ENCODE measurements at regions not wholly inside any gene's neighbourhood (a gene's known extent, or its start where the extent isn't known, plus 50 kb on each side); places are given as distances from the start of the nearest gene placed in this dataset.
"Not testable (repeated sequence)": the region's sequence is repeated elsewhere in the genome, so short reads cannot be mapped to it uniquely, and the experiment has no call there.

GRCh38 chr7:20543500-20543899, 72.0 kb upstream of the ABCB5 start:
- no peak for TF ChIP-seq CTCF (IDR thresholded peaks at IDR 0.05; ENCODE audit: low read depth, low read length)
- no peak overlapping the region for H3K4me3 ChIP-seq (ENCODE audit: low read depth, low read length)
- DNase-seq (ENCODE audit: low read depth, low spot score) = no peak
- in situ Hi-C loops (cut with HindIII; ENCODE audit: low sequenced_read_pairs) = no loop called here

- in situ Hi-C loops (cut with HindIII; ENCODE audit: low sequenced_read_pairs) = no loop called here
- TF ChIP-seq CTCF (IDR thresholded peaks at IDR 0.05; ENCODE audit: low read depth, low read length) = no peak
- DNase-seq (ENCODE audit: low read depth, low spot score) = no peak
- no peak overlapping the region for H3K4me3 ChIP-seq (ENCODE audit: low read depth, low read length)
Measured at GRCh38 chr7:20545016-20545415, 70.5 kb upstream of the ABCB5 start.

- in situ Hi-C loops (cut with HindIII; ENCODE audit: low sequenced_read_pairs); H3K4me3 ChIP-seq (ENCODE audit: low read depth, low read length); DNase-seq (ENCODE audit: low read depth, low spot score): not testable (repeated sequence)
Measured at GRCh38 chr7:20546958-20547357, 68.5 kb upstream of the ABCB5 start.

DNA sequence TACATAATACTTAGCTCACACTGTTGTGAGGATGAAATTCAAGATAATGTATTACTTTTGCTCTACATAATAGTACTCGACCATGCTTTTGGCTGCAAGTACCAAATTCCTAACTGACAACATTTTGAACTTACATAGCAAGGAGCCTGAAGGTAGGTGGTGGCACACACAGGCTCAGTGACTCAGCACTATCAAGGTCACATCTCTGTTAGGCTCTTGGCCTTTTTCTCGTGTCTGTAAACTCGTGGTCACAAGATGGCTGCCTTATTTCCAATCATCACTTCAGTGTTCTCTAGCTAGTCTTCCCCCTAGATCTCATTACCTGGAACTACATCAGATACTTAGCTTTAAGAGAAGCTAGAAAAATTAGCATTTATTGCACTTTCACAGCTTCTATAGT, 61.4 kb upstream of the ABCB5 start:
- in situ Hi-C loops (cut with HindIII; ENCODE audit: low sequenced_read_pairs) = no loop called here
- DNase-seq (ENCODE audit: low read depth, low spot score) = no peak
- H3K4me3 ChIP-seq (ENCODE audit: low read depth, low read length) = no peak overlapping the region
- TF ChIP-seq CTCF (IDR thresholded peaks at IDR 0.05; ENCODE audit: low read depth, low read length) = no peak

- DNase-seq (ENCODE audit: low read depth, low spot score) = no peak
- H3K4me3 ChIP-seq (ENCODE audit: low read depth, low read length) = no peak overlapping the region
- no peak for TF ChIP-seq CTCF (IDR thresholded peaks at IDR 0.05; ENCODE audit: low read depth, low read length)
- in situ Hi-C loops (cut with HindIII; ENCODE audit: low sequenced_read_pairs) = no loop called here
Measured at GRCh38 chr7:20556091-20556490, 59.4 kb upstream of the ABCB5 start.

GRCh38 chr7:20557116-20557515, 58.4 kb upstream of the ABCB5 start:
- no peak for TF ChIP-seq CTCF (IDR thresholded peaks at IDR 0.05; ENCODE audit: low read depth, low read length)
- no peak overlapping the region for H3K4me3 ChIP-seq (ENCODE audit: low read depth, low read length)
- in situ Hi-C loops (cut with HindIII; ENCODE audit: low sequenced_read_pairs) = no loop called here
- no peak for DNase-seq (ENCODE audit: low read depth, low spot score)

DNA sequence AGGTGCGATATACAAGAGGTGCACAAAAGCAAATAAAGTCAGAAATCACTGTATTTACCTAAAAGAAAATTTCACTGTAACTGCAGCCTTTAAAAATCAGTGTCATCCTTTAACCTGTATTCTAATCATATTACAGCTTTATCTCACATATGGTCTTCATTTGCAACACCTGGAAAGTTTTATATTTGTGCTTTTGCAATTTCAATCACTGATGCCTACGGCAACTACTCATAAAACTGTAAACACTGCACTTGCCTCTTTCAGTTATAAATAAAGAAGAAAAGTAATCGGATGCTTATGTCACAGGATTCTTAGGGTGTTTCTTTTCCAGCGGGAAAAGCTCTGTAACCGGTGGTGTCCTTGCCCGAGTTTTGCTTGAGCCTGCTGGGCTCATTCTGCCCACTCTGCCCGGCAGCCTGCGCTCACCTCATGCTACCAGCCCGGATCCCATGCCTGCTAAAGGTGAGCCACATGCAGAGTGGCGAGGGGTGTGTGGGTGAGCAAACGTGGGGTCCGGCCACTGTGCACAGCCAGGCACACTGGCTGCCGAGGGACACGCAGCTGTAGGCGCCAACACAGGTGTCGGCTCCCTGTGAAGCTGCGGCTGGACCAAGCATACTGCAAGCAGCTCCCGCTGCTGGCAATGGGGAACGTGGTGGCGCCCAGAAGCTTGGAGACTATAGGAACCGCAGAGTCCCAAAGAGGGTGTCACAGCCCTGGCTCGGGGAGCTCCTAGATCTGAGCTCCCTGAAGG, 56.3 kb upstream of the ABCB5 start:
- no peak for TF ChIP-seq CTCF (IDR thresholded peaks at IDR 0.05; ENCODE audit: low read depth, low read length)

More for the DNA sequence above, 56.3 kb upstream of the ABCB5 start:
- H3K4me3 ChIP-seq (ENCODE audit: low read depth, low read length) = no peak overlapping the region
- in situ Hi-C loops (cut with HindIII; ENCODE audit: low sequenced_read_pairs) = no loop called here
- no peak for DNase-seq (ENCODE audit: low read depth, low spot score)
